GM20431 (cell line): ENCODE measurements at regions not wholly inside any gene's neighbourhood (a gene's known extent, or its start where the extent isn't known, plus 50 kb on each side); places are given as distances from the start of the nearest gene placed in this dataset.

Source experiments
- in situ Hi-C: fragments of 300-500 bp; cut with MseI, MboI; formaldehyde crosslinking; loops from one replicate; pipeline ENCODE4 v1.15.0; 2020; ENCODE audit warnings: low sequenced_read_pairs; ENCODE audit not compliant: unreplicated experiment

DNA sequence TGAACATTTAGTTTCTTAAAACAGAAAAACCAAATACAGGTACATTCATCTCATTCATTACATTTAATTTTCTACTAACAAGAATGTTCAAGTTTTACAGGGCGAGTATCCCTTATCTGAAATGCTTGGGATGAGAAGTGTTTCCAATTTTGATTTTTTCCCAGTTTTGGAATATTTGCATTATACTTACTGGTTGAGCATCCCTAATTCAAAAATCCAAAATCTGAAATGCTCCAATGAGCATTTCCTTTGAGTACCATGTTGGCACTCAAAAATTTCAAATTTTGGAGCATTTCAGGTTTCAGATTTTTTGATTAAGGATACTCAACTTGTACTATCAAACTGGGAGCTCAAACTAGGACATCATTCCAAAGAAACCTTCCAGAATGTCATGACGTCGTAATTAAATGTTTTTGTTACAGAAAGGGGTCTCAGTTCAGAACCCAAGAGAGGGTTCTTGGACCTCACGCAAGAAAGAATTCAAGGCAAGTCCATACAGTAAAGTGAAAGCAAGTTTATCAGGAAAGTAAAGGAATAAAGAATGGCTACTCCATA lies 90.8 kb upstream of the PIK3CG start:
- in situ Hi-C loops: no loop called here

DNA sequence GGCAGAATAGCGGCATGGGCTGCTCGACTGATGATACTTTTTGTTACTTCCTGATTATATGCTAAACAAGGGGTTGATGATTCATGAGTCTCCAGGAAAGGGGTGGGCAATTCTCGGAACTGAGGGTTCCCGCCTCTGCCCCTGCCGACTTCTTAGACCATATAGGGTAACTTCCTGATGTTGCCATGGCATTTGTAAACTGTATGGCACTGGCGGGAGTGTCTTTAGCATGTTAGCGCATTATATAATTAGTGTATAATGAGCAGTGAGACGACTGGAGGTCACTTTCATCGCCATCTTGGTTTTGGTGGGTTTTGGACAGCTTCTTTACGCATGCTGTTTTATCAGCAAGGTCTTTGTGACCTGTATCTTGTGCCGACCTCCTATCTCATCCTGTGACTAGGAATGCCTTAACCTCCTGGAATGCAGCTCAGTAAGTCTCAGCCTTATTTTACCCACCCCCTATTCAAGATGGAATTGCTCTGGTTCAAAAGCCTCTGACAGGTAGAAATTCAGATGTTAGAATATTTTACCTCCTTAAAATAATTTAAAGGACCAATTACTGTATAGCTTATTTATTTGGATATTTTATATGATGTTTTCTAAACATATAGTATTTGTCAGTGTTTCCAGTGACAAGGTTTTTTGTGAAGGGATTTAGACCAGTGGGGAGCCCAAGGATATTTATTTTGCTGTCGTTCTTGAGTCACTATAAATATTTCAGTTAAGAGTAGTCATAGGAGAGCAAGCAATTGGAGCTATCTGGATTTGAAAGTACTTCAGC lies 90.1 kb upstream of the PIK3CG start:
- in situ Hi-C loops: no loop called here

DNA sequence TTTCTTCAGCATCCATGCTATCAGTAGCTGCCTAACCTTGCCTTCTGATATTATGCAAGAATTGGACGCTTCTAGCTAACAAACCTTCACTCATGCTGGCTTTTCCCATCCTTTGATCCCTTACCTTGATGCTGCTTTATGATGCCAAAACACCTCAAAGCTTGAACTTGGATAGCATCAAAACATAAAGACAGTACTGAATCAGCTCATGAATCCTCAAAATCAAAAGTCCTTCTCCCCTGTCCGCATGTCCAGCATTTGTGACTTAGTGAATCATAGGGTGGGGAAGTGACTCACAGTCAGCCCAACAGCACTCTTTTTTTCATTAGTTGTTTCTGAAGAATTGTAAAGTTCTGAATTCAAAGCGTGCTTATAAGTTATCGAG lies 89.5 kb upstream of the PIK3CG start:
- in situ Hi-C loops: no loop called here

DNA sequence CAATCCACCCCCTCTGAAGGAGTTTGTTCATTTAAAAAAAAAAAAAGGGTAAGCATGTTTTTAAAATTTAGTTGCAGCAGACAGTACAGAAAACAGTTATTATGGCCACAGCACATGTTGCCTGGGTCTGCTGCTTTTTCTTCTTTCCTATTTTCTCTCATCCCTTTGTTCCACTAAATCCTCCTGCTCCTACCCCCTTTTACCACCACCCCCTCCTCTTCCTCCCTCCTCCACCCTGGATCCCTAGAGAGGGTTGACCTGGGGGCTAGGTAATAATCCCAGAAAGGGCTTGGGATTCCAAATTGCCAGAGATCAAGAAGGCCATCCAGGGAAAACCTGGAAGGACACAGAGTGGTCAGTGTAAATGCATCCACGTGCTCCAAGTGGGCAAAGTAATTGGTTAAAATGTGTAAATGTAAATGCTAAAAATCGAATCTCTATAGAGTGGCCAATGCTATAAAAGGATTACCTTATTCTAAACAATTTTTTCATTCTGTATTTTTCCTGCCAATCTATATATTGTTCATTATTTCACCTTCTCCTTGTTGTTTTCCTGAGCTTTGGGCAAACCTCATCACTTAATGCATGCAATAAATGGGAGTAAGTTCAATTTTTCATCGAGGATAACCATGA lies 89.0 kb upstream of the PIK3CG start:
- in situ Hi-C loops: no loop called here

DNA sequence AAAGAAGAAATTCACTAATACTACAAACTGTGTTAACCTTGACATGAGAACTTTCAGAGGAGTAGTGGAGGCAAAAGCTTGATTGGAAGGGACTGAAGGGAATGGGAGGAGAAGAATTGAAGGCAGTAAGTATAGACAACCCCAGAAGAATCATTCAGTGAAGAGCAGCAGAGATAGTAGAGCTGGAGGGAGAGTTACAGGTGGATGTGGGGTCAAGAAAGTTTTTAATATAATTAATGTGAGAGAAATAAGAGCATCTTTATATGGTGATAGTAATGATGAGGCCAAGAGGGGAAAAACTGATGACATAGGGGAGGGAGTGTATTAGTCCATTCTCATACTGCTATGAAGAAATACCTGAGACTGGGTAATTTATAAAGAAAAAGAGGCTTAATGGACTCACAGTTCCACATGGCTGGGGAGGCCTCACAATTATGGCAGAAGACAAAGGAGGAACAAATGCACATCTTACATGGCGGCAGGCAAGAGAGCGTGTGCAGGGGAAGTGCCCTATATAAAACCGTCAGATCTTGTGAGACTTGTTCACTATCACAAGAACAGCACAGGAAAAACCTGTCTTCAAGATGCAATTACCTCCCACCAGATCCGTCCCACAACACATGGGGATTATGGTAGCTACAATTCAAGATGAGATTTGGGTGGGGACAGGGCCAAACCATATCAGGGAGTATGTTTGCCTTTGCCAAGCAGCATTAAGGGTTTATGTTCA lies 88.3 kb upstream of the PIK3CG start:
- in situ Hi-C loops: no loop called here

DNA sequence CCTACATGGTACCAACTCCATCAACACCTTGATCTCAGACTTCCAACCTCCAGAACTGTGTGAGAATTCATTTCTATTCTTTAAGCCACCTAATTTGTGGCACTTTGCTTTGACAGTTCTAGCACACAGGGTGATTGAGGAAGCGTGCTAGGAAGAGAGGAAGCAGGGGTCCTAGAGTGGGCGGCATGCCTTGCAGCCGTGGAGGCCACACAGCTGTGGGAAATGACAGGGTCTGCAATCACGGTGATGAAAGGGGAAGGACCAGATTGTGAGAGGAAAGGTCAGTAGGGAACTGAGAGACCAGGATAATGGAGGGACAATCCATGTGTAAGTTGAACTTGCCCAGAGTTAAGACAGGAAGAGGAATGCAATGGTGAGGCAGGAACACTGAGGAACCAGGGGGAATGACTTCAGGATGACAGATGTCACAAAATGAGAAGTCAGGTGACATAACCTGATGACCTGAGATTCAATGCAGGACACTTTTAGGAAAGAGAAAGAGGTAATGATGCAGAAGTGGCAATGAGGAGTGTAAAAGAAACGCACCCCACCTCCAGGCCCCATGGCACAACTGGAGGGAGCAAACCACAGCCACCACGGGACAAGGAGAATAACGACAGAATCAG lies 87.3 kb upstream of the PIK3CG start:
- in situ Hi-C loops: no loop called here

DNA sequence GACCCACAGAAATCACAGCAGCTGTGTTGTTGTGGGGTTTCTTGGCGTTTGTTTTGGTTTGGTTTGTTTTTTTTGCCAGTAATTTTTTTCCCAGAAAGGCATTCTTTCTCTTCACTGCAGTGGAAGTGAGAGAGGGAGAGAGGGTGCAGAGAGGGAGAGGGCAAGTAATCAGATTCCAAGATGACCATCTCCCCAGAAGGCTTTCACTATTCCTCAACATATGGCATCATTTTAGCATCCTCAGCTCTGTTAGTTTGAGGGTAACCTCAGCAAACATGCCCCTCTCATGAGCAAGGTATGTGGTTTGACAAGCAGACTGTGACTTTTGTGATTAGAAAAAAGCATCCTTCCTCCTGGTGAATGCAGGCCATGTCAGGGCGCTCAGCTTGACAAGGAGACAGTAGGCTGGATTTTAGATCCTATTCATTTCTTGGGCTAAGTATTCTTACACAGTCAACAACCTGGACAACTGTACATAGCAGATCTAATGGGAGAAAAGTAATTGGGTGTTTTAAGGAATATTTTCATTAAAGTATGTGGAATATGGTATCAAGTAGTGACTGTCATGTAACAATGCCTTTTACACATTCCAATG lies 86.3 kb upstream of the PIK3CG start:
- in situ Hi-C loops: no loop called here

DNA sequence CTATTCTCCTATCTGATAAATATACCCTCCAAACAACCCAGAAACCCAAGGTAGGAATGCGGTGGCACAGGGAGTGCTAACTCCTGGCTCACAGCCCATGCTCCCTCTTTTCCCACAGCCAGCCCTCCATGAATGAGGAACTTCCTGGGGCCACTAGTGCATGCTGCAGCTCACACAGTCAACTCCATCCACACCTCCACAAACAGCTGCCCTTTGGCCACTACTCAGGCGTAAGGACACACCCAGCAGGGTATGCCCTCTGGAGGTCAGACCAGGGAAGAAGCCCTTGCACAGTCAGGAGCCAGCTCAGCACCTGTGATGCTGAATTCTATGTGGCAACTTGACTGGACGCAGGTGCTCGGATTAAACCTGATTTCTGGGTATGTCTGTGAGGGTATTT lies 85.2 kb upstream of the PIK3CG start:
- in situ Hi-C loops: no loop called here

DNA sequence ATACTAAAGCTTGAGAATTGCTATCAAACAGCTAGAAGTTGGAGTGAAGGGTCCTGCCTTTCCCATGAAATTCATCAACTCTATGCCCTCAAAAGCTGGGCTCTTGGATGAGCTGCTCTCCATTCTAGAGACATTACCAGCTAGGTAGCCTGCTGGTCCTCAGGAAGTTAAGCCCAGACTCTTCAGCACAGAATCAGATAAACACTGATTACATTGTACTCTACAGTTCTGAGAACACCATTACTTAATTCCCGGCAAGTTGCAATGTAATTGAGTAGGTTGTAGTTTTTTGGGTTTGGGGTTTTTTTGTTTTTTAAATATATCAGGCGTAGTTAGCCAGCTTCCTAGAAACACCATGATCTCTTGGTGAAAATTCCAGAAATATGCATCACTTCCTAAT lies 84.1 kb upstream of the PIK3CG start:
- in situ Hi-C loops: no loop called here

DNA sequence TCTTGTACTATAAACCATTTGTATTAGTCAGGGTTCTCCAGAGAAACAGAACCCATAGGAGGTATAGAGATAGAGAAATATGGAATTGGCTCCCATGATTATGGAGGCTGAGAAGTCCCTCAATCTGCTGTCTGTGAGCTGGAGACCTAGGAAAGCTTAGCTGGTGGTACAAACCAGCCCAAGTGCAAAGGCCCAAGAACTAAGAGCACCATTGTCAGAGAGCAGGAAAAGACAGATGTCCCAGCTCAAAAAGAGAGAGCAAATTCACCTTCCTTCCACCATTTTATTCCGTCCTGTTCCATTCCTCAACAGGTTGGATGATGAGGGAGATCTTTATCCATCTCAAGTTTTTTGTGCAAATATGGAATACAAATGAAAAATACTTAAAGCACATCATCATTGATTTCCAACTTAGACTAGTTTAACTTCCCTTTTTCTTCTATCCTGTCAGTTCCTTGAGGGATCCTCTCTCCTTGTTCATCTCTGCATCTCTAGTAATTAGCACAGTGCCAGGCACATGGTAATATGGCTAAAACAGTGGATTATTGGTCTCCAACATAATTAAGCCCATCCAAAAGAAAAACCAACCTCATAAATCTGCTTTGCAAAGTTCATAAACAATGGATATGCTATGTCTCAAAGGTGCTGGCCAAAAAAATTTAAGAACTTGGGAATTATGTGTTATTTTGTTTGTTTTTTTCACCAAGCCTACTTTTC lies 83.1 kb upstream of the PIK3CG start:
- in situ Hi-C loops: no loop called here

DNA sequence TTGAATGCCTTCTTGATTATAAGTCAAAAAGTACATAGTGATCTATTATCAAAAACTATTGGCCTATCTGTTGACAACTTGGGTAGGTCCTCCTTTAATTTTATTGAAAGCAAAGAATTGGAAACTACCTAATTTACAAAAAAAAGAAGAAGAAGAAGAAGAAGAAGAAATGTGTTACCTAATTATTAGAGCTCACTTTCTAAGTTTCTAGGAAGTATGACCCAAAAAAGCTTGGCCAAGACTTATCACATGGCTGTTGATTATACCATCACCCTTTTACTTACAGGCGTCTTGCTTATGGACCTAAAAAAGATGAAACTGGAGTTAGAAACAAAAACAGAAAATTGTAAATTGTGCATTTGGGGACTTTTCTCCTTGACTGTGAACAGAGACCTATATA lies 81.8 kb upstream of the PIK3CG start:
- in situ Hi-C loops: no loop called here

DNA sequence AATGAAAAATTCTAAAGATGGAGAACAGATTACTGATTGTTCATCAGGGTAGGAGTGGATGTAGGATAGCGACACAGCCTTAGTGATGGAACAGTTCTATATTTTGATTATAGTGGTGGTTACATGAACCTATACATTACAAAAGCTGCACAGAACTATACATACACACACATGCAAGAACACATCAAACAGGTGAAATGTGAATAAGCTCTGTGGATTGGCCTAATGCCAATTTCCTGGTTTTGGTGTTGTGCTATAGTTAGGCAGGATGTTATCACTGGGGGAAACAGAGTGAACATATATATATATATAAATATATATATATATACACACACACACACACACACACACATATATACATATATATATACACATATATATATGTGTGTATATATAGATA lies 76.4 kb upstream of the PIK3CG start:
- in situ Hi-C loops: no loop called here

DNA sequence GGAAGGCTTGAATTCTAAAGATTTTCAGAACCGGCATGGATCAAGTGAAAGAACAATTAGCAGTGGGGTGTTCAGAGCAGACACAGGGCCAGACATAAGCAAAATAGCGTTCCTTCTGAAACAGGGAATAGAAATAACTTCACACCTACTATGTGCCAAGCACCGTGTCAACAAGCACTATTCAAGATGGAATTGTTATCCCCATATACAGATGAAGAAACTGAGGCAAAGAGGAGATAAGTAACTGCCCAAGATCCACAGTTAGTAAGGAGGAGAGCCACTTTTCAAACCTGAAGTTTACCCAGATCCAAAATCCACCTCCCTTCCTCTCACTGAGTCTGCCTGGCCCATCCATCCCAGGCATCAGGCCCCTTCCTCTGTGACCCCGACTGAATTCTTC lies 73.6 kb upstream of the PIK3CG start:
- in situ Hi-C loops: loop anchor here (10.0 kb wide), 1 partner anchor 353 kb away; no protein-coding TSS in a partner anchor

DNA sequence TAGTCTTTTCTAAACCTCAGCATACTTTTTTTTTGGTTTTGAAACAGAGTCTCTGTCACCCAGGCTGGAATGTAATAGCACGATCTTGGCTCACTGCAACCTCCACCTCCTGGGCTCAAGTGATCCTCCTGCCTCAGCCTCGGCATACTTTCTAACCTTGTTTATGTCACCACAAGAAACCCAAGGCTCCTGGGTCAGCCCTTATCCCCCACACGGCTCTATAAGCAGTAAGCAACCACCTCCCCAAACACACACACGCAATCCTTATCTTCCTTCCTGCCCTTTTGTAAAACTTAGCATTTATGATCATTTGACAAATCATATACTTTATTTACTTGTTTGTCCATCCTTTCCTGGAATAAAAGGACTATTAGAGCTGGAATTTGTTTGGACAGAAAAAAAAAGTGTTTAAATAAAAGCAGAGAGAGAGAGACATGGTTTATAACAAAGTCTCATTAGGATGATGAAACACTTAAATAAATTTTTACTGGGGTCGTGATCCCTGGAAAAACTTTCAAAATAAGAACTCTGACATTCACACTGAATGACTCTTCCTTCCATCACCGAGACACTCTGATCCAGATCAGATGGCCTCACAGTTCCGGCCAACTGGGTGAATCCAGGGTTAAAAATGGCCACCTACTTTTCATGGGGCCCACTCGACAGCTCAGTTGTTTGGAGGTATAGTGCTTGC lies 72.7 kb upstream of the PIK3CG start:
- in situ Hi-C loops: loop anchor here (10.0 kb wide), 1 partner anchor 352 kb away; no protein-coding TSS in a partner anchor

DNA sequence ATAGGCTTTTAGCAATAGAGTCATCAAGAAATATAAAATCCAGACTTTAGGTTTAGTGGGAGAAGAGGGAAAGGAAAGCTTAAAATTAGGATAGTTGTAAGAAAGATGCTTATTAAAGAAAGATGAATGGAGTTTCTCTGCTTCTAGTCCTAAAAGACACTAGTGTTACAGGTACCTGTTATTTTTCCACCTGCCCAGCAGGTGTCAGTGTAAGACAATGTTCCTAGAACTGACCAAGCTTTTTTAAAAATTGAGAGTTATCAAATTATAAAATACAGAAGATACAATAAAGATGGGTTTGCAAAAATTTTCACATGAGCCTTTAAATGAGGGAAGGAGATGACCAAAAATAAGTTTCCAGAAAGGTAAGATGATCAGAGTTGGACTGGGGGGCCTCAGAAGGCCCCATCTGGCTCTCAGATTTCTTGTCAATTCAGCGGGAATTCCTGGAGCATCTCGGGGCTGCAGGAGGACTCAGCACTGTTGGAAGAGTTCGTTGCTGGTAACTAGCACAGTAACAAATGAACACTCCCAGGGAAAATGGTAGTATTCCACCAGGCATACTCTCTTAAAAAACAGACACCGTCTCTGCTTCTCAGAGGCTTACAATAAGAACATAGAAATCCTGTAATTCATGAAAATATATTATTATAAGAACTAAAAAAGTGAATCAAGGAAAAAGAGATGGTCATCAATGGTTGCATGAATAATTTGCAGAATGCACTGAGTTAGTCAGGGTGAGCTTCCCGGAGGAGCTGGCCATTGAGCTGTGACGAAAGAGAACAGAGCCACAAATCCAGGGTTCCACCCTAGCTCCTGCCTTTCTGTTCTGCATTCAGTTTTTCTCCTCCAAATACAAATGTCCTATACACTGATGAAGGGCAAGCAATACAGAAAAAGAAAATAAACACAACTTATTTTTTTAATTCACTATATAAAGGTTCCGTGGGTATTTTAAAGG lies 71.8 kb upstream of the PIK3CG start:
- in situ Hi-C loops: loop anchor here (10.0 kb wide), 1 partner anchor 352 kb away; no protein-coding TSS in a partner anchor

DNA sequence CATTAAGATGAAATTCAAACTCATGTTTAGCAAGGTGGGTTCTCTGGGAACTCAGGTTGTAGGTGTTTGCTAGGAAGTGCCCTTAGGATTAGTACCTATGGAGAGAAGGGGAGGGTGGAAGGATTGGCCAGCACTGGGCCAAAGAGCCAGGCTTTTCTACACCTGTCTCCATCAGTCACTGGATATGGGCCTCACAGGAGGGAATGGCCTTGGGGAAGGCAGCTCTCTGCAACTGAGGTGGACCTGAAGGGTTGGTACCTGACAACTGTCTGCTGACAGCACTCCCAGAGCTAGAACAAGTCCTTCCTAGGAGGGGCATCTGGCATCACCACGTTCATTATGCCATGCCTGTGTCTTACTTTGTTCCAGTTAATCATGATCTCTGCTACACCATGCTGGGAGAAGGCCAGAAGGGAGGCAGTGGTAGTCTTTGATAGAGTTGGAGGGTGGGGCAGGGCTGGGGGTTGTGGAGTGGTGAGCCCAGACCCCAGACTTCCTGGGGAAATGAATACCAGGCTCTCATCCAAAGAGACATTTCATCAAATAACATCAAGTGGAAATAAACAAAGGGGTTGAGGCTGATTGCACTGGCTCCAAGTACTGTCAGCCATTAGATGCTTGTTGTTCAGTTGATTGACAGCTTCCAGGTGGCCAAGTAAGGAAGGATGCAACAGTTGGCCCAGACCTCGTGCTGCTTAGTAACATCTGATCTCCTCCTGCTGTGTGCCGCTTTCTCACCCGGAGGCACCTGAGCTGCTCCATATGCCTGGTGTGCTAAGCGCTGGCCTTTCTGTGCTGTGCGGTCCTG lies 70.6 kb upstream of the PIK3CG start:
- in situ Hi-C loops: loop anchor here (10.0 kb wide), 1 partner anchor 350 kb away; no protein-coding TSS in a partner anchor
